HEK293 (cell line): ENCODE measurements at regions not wholly inside any gene's neighbourhood (a gene's known extent, or its start where the extent isn't known, plus 50 kb on each side); places are given as distances from the start of the nearest gene placed in this dataset.

ENCODE experiments used
- CTCF ChIA-PET: fragments of 350-600 bp; formaldehyde crosslinking; extraction: SDS; loops from one replicate; lab custom pipeline; 2021; ENCODE audit warnings: antibody characterized with exemption; lab: Yijun Ruan, JAX
- POLR2A ChIA-PET: fragments of 300-600 bp; formaldehyde crosslinking; extraction: SDS; loops from one replicate; lab custom pipeline; 2020; ENCODE audit warnings: antibody characterized with exemption, inconsistent platforms; lab: Yijun Ruan, JAX
- H3K27ac ChIP-seq: fragments of 200-500 bp; sonication (Bioruptor generic); 2 replicates; pipeline ENCODE4 v1.5.1; 2014; ENCODE audit warnings: low read depth, low read length, control low read depth, inconsistent platforms; ENCODE audit errors: extremely low read depth
- H3K36me3 ChIP-seq, 2 experiments: fragments of 200-500 bp in 1 of 2; sonication (Bioruptor generic) in 1 of 2; 1 replicate in 1 of 2; 2 replicates in 1 of 2; pipeline ENCODE4 v1.5.1; 2014 to 2017; ENCODE audit warnings: inconsistent platforms in 2 of 2, low read length in 2 of 2; ENCODE audit not compliant: control insufficient read depth in 2 of 2, insufficient read depth in 1 of 2
- H3K4me1 ChIP-seq: fragments of 200-500 bp; sonication (Bioruptor generic); 2 replicates; pipeline ENCODE4 v1.5.1; 2014; ENCODE audit warnings: mild to moderate bottlenecking, low read length, inconsistent platforms; ENCODE audit not compliant: control insufficient read depth, insufficient read depth
- H3K4me3 ChIP-seq: 2 replicates; pipeline ENCODE4 v1.5.1; 2011; ENCODE audit warnings: low read depth, mild to moderate bottlenecking, control low read depth, low read length, moderate library complexity
- H3K9me3 ChIP-seq: fragments of 200-500 bp; sonication (Bioruptor generic); 2 replicates; pipeline ENCODE4 v1.5.1; 2014; ENCODE audit warnings: low read depth, low read length, inconsistent platforms; ENCODE audit not compliant: control insufficient read depth, insufficient read depth
- ZBTB6 ChIP-seq: fragments of 450-650 bp; formaldehyde crosslinking; IDR thresholded peaks from 2 replicates; pipeline ENCODE4 v1.5.1; 2017; ENCODE audit warnings: missing biosample characterization, missing genetic modification characterization
- ZNF169 ChIP-seq: fragments of 450-650 bp; formaldehyde crosslinking; IDR thresholded peaks from 2 replicates; pipeline ENCODE4 v1.5.1; 2016; ENCODE audit warnings: missing biosample characterization, missing genetic modification characterization

- Histone ChIP-seq H3K4me3 (no peak overlapping the region), H3K4me1 (no peaks in the 10 kb centered on the region), H3K36me3 (no peaks in the 10 kb centered on the region), H3K27ac (no peak overlapping the region), H3K9me3 (no peaks in the 10 kb centered on the region)
- CTCF ChIA-PET: interaction anchor here (2.1 kb wide), 1 partner anchor 73 kb away, joined by 8 read pairs; no protein-coding TSS in a partner anchor
- POLR2A ChIA-PET: no interaction called here
- no peak for TF ChIP-seq ZNF169
- no peak for TF ChIP-seq ZBTB6 (tag by site-specific recombination)
Measured at GRCh38 chr5:39475159-39475571, 50.4 kb upstream of the DAB2 start.
